ENCODE measurements at regions not wholly inside any gene's neighbourhood (a gene's known extent, or its start where the extent isn't known, plus 50 kb on each side); places are given as distances from the start of the nearest gene placed in this dataset.
A peak's percentile ranks its signal among the peaks of the same experiment; 100 is the strongest.
"Not testable (repeated sequence)": the region's sequence is repeated elsewhere in the genome, so short reads cannot be mapped to it uniquely, and the experiment has no call there.

DNA sequence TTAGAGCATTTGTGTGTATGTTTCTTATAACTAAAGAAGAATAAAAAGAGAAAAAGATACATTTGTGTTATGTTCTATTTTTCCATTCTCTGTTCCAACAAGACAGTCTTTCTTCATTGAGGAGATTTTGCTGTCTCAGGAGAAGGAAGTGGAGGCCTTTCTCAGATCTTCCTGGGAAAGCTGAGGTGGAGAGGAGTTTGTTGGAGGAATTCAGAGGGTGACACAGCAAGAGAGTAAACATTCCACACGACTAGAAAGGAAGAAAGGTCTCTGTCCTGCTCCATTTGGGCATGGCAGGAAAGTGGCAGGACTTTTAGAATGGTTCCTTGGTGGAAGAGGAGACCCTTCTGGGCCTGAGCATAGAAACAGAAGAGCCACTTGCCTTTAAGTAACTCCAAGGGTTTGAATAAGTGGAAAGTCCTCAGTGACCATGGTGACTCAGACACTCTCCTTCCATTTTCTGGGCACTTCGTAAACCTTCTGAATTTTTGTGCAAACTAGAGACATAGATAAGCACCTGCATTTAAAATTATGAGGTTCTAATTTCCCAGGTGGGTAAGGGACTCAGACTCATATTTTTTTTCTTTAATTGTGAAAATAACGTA lies 52.3 kb upstream of the COL5A2 start:
- Histone ChIP-seq H3K4me3 (ENCODE audit: low read length) (no peak overlapping the region), H3K36me3 (ENCODE audit: insufficient read depth, low read length) (no peaks in the 10 kb centered on the region), H3K4me1 (ENCODE audit: control insufficient read depth, insufficient read depth, low read length) (peaks cover 37% of the 10 kb centered on the region), H3K9me3 (replicated peaks; ENCODE audit: low read length) (no peaks in the 10 kb centered on the region), H3K9ac (ENCODE audit: low read depth, low read length) (no peak overlapping the region), H3K4me2 (ENCODE audit: low read length) (no peak overlapping the region), H3K27me3 (ENCODE audit: control insufficient read depth, insufficient read depth, low read length) (no peaks in the 10 kb centered on the region)

DNA sequence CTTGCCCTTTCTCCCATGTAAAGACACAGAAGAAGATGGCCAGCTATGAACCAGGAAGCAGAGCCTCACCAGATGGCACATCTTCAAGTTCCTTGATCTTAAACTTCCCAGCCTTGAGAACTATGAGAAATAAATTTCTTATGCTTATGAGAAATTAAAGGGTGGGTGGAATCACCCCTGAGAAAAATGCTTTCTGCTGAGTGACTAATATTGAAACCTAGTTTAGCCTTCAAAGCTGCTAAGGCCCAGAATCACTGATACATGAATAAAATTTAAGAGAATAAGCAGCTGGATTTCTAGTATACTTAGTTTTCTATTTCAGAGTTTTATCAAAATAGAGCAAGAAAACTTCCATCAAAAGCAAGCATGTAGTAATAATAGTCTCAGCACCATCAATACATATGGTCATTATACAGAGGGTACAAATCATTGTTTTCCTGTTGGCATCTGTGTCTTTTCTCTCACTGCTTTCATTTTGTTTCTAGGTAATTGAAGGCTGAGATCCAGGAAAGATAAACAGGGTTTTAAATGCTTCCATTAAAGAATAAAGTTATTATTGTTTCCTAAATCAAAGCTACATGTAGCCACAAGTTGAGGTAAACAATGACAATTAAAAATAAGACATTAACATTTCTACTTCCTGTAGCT lies 53.3 kb upstream of the COL5A2 start:
- Histone ChIP-seq H3K9me3 (replicated peaks; ENCODE audit: low read length) (no peaks in the 10 kb centered on the region), H3K36me3 (ENCODE audit: insufficient read depth, low read length) (no peaks in the 10 kb centered on the region), H3K4me2 (ENCODE audit: low read length) (no peak overlapping the region), H3K9ac (ENCODE audit: low read depth, low read length) (no peak overlapping the region), H3K4me1 (ENCODE audit: control insufficient read depth, insufficient read depth, low read length) (peaks cover 37% of the 10 kb centered on the region), H3K4me3 (ENCODE audit: low read length) (no peak overlapping the region), H3K27me3 (ENCODE audit: control insufficient read depth, insufficient read depth, low read length) (no peaks in the 10 kb centered on the region)

DNA sequence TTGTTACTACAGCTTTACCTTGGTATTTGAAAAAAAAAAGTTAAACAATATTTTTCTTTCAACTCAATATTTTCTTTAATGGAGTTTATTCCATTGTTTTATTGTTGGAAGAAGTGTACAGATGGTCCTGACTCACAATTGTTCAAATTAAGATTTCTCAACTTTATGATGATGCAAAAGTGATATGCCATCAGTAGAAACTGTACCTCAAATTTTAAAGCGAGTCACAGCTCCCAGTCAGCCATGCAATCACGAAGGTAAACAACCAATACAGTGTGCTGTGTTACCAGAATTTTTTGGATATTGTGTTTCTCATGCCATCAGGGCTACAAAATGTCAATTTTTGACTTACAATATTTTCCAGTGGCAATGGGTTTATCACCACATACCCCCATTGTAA lies 54.0 kb upstream of the COL5A2 start:
- H3K4me3 ChIP-seq (ENCODE audit: low read length), result no peak overlapping the region
- no peaks in the 10 kb centered on the region for H3K27me3 ChIP-seq (ENCODE audit: control insufficient read depth, insufficient read depth, low read length)
- H3K36me3 ChIP-seq (ENCODE audit: insufficient read depth, low read length), result no peaks in the 10 kb centered on the region
- no peak overlapping the region for H3K9ac ChIP-seq (ENCODE audit: low read depth, low read length)
- no peaks in the 10 kb centered on the region for H3K9me3 ChIP-seq (replicated peaks; ENCODE audit: low read length)
- peaks cover 37% of the 10 kb centered on the region for H3K4me1 ChIP-seq (ENCODE audit: control insufficient read depth, insufficient read depth, low read length)
- no peak overlapping the region for H3K4me2 ChIP-seq (ENCODE audit: low read length)

DNA sequence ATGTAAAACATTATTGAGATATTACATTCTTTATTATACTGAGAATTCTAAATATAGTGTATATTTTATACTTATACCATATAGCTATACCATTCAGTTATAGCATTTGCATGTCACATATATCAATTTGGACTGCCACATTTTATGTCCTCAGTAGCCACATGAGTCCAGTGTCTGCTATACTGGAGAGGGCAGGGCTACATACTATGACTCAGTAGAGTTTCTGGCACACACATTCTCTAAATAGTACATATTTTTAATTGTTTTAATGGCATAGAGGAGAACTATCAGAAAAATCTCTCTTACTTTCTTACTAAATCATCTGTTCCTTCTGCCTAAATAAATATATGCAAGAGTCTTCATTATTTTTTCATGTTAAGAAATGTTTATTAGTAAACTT lies 55.4 kb upstream of the COL5A2 start:
- H3K36me3 ChIP-seq (ENCODE audit: insufficient read depth, low read length), result no peaks in the 10 kb centered on the region
- H3K4me2 ChIP-seq (ENCODE audit: low read length), result no peak overlapping the region
- no peak overlapping the region for H3K4me3 ChIP-seq (ENCODE audit: low read length)
- H3K4me1 ChIP-seq (ENCODE audit: control insufficient read depth, insufficient read depth, low read length), result peaks cover 37% of the 10 kb centered on the region
- H3K27me3 ChIP-seq (ENCODE audit: control insufficient read depth, insufficient read depth, low read length), result no peaks in the 10 kb centered on the region
- no peak overlapping the region for H3K9ac ChIP-seq (ENCODE audit: low read depth, low read length)
- no peaks in the 10 kb centered on the region for H3K9me3 ChIP-seq (replicated peaks; ENCODE audit: low read length)

DNA sequence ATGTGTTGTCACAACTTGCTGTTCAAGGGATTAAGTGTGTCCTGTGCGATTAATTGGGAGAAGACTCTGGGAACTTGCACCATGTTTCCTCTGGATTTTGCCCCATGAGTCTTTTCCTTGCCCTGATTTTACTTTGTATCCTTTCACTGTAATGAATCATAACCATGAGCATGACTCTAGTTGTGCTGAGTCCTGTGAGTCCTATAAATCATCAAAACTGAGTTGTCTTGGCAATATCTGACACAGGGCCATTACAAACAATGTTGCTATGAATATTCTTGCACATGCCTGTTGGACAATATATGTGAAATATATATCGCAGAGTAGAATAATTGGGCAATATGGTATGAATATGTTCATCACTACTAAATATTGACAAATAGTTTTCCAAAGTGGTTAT lies 56.5 kb upstream of the COL5A2 start:
- Histone ChIP-seq H3K9me3 (replicated peaks; ENCODE audit: low read length) (no peaks in the 10 kb centered on the region), H3K4me1 (ENCODE audit: control insufficient read depth, insufficient read depth, low read length) (peaks cover 37% of the 10 kb centered on the region), H3K4me2 (ENCODE audit: low read length) (no peak overlapping the region), H3K27me3 (ENCODE audit: control insufficient read depth, insufficient read depth, low read length) (no peaks in the 10 kb centered on the region), H3K36me3 (ENCODE audit: insufficient read depth, low read length) (no peaks in the 10 kb centered on the region), H3K4me3 (ENCODE audit: low read length) (no peak overlapping the region), H3K9ac (ENCODE audit: low read depth, low read length) (no peak overlapping the region)

DNA sequence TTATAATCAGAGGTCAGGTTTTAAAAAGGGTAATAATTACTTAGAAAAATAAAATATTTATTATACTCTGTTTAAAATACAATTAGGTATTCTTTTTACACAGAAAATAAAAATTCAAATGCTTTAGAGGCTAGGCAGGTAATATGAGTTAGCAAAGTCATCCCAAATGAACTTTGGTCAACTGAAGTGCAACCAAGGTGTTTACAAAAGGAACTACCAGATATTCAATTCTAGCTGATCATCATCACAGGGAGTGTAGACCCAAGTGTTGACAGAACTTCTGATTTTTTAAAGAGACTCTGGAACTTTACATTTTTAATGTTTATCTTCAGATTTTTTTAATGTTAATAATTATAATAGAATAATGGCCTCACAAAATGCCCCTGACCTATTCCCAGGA lies 59.3 kb upstream of the COL5A2 start:
- H3K4me2 ChIP-seq (ENCODE audit: low read length), result no peak overlapping the region
- no peaks in the 10 kb centered on the region for H3K36me3 ChIP-seq (ENCODE audit: insufficient read depth, low read length)
- no peak overlapping the region for H3K4me3 ChIP-seq (ENCODE audit: low read length)
- no peaks in the 10 kb centered on the region for H3K9me3 ChIP-seq (replicated peaks; ENCODE audit: low read length)
- peaks cover 21% of the 10 kb centered on the region for H3K4me1 ChIP-seq (ENCODE audit: control insufficient read depth, insufficient read depth, low read length)
- no peaks in the 10 kb centered on the region for H3K27me3 ChIP-seq (ENCODE audit: control insufficient read depth, insufficient read depth, low read length)
- H3K9ac ChIP-seq (ENCODE audit: low read depth, low read length), result no peak overlapping the region

DNA sequence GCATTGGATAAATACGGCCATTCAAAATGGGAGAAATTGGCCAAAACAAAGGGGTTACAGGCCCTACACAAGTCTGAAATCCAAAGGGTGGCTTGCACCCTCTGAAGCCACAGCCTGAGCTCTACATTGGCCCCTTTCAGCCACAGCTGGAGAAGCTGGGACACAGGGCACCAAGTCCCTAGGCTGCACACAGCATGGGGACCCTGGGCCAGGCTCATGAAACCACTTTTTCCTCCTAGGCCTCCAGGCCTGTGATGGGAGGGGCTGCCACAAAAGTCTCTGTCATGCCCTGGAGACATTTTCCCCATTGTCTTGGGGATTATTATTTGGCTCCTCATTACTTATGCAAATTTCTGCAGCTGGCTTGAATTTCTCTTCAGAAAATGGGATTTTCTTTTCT lies 64.3 kb upstream of the COL5A2 start:
- H3K9me3 ChIP-seq (replicated peaks; ENCODE audit: low read length); H3K4me3 ChIP-seq (ENCODE audit: low read length); H3K9ac ChIP-seq (ENCODE audit: low read depth, low read length); H3K4me2 ChIP-seq (ENCODE audit: low read length); H3K27me3 ChIP-seq (ENCODE audit: control insufficient read depth, insufficient read depth, low read length); H3K36me3 ChIP-seq (ENCODE audit: insufficient read depth, low read length): not testable (repeated sequence)
- peaks cover 10% of the 10 kb centered on the region for H3K4me1 ChIP-seq (ENCODE audit: control insufficient read depth, insufficient read depth, low read length)

DNA sequence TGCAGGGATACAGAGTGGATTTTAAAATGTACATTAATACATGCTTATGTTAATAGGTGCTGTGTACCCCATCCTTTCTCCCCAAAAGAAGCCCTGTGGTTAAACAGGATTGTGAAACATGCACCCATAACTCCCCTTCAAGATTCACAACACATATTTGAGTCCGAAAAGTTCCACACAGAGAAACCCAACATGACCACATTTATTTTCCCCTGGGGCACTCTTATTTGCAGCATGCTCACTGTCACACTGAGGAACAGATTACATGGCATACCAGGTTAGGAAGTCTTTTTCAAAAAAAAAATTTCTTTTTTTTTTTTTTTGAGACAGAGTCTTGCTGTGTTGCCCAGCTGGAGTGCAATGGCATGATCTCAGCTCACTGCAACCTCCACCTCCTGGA lies 67.7 kb upstream of the COL5A2 start:
- H3K9ac ChIP-seq (ENCODE audit: low read depth, low read length), result no peak overlapping the region
- no peak overlapping the region for H3K4me3 ChIP-seq (ENCODE audit: low read length)
- peaks cover 18% of the 10 kb centered on the region for H3K4me1 ChIP-seq (ENCODE audit: control insufficient read depth, insufficient read depth, low read length)
- no peak overlapping the region for H3K4me2 ChIP-seq (ENCODE audit: low read length)
- no peaks in the 10 kb centered on the region for H3K27me3 ChIP-seq (ENCODE audit: control insufficient read depth, insufficient read depth, low read length)
- no peaks in the 10 kb centered on the region for H3K36me3 ChIP-seq (ENCODE audit: insufficient read depth, low read length)
- H3K9me3 ChIP-seq (replicated peaks; ENCODE audit: low read length), result no peaks in the 10 kb centered on the region

DNA sequence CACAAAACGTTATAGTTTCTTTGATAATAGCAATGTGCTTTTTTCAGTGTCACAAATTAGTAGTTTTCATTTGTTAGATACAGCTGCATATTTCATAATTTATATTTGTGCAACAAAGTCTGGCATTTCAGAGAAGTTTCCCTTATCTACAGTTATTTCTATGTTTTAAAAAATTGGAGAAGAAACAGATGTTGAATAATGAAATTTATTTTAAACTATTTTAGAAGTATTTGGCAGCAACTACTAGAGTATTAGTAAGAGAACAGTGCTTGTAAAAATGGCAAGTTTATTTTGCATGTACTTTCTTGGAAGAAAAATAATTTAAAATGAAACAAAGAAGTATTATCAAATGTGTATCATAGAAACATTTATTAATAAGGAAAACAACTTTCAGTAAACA lies 68.6 kb upstream of the COL5A2 start:
- Histone ChIP-seq H3K9ac (ENCODE audit: low read depth, low read length) (no peak overlapping the region), H3K4me3 (ENCODE audit: low read length) (no peak overlapping the region), H3K36me3 (ENCODE audit: insufficient read depth, low read length) (no peaks in the 10 kb centered on the region), H3K27me3 (ENCODE audit: control insufficient read depth, insufficient read depth, low read length) (no peaks in the 10 kb centered on the region), H3K4me1 (ENCODE audit: control insufficient read depth, insufficient read depth, low read length) (peaks cover 23% of the 10 kb centered on the region), H3K4me2 (ENCODE audit: low read length) (no peak overlapping the region), H3K9me3 (replicated peaks; ENCODE audit: low read length) (no peaks in the 10 kb centered on the region)

DNA sequence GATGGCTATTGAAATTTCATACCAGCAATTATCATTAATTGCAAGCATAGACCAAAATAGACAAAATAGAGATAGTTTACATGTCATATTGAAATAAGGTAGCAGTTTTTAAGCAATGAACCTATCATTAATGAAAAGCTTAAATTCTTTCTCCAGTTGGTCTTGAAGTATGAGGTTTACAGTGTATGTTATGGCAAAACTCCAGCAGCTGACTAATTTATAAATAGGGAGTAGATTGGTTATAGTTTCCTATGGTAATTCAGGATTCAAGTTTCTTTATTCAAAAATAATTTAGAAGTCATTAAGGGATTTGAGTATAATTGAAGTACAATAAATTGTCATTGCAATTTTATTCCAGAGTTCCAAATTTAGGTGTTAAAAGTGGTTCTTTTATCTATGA lies 69.6 kb upstream of the COL5A2 start:
- Histone ChIP-seq H3K4me2 (ENCODE audit: low read length) (no peak overlapping the region), H3K9me3 (replicated peaks; ENCODE audit: low read length) (no peaks in the 10 kb centered on the region), H3K27me3 (ENCODE audit: control insufficient read depth, insufficient read depth, low read length) (no peaks in the 10 kb centered on the region), H3K9ac (ENCODE audit: low read depth, low read length) (no peak overlapping the region), H3K4me3 (ENCODE audit: low read length) (no peak overlapping the region), H3K36me3 (ENCODE audit: insufficient read depth, low read length) (no peaks in the 10 kb centered on the region), H3K4me1 (ENCODE audit: control insufficient read depth, insufficient read depth, low read length) (peaks cover 33% of the 10 kb centered on the region)

DNA sequence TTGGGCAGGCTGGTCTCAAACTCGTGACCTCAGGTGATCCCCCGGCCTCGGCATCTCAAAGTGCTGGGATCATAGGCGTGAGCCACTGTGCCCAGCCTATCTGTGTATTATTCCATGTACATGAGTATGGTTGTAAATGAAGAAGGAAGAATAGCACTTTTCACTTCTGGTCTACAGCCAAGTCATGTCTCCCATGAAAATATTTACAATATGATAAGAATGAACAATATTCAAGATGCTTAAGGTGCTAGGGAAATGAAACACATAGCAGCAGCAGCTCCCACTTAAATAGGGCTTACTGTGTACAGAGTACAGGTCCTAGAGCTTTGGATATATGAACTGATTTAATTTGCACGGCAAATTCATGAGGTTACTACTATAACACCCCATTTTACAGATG lies 70.3 kb upstream of the COL5A2 start:
- H3K9ac ChIP-seq (ENCODE audit: low read depth, low read length), result no peak overlapping the region
- H3K4me1 ChIP-seq (ENCODE audit: control insufficient read depth, insufficient read depth, low read length), result peaks cover 41% of the 10 kb centered on the region
- H3K9me3 ChIP-seq (replicated peaks; ENCODE audit: low read length), result no peaks in the 10 kb centered on the region
- H3K4me3 ChIP-seq (ENCODE audit: low read length), result no peak overlapping the region
- H3K36me3 ChIP-seq (ENCODE audit: insufficient read depth, low read length), result no peaks in the 10 kb centered on the region
- no peaks in the 10 kb centered on the region for H3K27me3 ChIP-seq (ENCODE audit: control insufficient read depth, insufficient read depth, low read length)
- no peak overlapping the region for H3K4me2 ChIP-seq (ENCODE audit: low read length)

DNA sequence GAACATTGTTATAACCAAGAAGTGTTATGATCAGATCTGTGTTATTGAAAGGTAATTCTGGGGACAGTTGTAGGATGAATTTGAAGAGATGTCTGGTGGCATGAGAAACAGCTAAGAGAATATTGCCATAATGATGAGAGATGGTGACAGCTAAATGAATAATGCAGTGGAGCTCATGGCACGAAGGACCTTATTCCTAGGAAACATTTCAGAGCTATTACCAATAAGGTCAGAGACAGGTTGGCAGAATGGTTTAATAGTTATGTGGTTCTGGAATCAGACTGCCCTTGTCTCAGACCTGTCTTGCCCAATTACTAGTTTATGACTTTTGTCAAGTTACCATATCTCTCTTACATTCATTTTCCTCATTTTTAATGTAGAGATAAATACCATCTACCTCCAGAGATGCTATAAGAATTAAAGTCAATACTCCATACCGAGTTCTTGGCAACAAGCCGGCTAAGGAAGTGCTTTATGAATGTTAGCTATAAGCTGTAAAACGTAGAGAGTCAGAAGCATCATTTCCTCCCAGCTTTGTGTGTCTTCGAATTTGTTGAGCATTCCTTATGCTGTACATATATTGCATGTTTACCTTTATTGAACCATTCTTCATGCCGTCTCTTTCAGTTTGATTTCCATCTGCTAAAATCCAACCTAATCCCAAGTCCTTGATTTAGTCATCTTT lies 73.6 kb upstream of the COL5A2 start:
- H3K9ac ChIP-seq (ENCODE audit: low read depth, low read length), result peak overlapping the region; percentile 18
- H3K4me1 ChIP-seq (ENCODE audit: control insufficient read depth, insufficient read depth, low read length), result peaks cover 42% of the 10 kb centered on the region

More for the DNA sequence above, 73.6 kb upstream of the COL5A2 start:
- Histone ChIP-seq H3K27me3 (ENCODE audit: control insufficient read depth, insufficient read depth, low read length) (no peaks in the 10 kb centered on the region), H3K4me2 (ENCODE audit: low read length) (peak overlapping the region; percentile 61), H3K9me3 (replicated peaks; ENCODE audit: low read length) (no peaks in the 10 kb centered on the region), H3K36me3 (ENCODE audit: insufficient read depth, low read length) (no peaks in the 10 kb centered on the region), H3K4me3 (ENCODE audit: low read length) (no peak overlapping the region)

Measured in skeletal muscle satellite cell (primary cell).